ENCODE measurements at regions not wholly inside any gene's neighbourhood (a gene's known extent, or its start where the extent isn't known, plus 50 kb on each side); places are given as distances from the start of the nearest gene placed in this dataset.

GRCh38 chr2:12637754-12638153 lies 79.0 kb upstream of the TRIB2 start:
- no peak for DNase-seq (ENCODE audit: low spot score)
- H3K27ac ChIP-seq: no peak overlapping the region
- no peaks in the 10 kb centered on the region for H3K36me3 ChIP-seq
- H3K9me3 ChIP-seq: no peaks in the 10 kb centered on the region
- H3K4me1 ChIP-seq (replicated peaks): no peaks in the 10 kb centered on the region
- no peak overlapping the region for H3K4me3 ChIP-seq
- no peaks in the 10 kb centered on the region for H3K27me3 ChIP-seq (replicated peaks; ENCODE audit: insufficient read depth)
- TF ChIP-seq POLR2AphosphoS5 (IDR thresholded peaks at IDR 0.05) (no peak), CTCF (IDR thresholded peaks at IDR 0.05) (no peak), POLR2A (IDR thresholded peaks at IDR 0.05) (no peak)
- intact Hi-C loops (cut with DNase I): no loop called here
- WGBS: 100% methylated on average over 1 of the region's 1 CpG

GRCh38 chr2:12641441-12641840 lies 75.3 kb upstream of the TRIB2 start:
- Histone ChIP-seq H3K27ac (no peak overlapping the region), H3K4me1 (replicated peaks) (no peaks in the 10 kb centered on the region), H3K36me3 (no peaks in the 10 kb centered on the region), H3K9me3 (no peaks in the 10 kb centered on the region), H3K4me3 (no peak overlapping the region), H3K27me3 (replicated peaks; ENCODE audit: insufficient read depth) (no peaks in the 10 kb centered on the region)
- intact Hi-C loops (cut with DNase I): no loop called here
- WGBS: 63% methylated on average over 1 of the region's 1 CpG
- TF ChIP-seq POLR2A (IDR thresholded peaks at IDR 0.05) (no peak), CTCF (IDR thresholded peaks at IDR 0.05) (no peak), POLR2AphosphoS5 (IDR thresholded peaks at IDR 0.05) (no peak)
- DNase-seq (ENCODE audit: low spot score): no peak

GRCh38 chr2:12642332-12642731 lies 74.4 kb upstream of the TRIB2 start:
- TF ChIP-seq POLR2AphosphoS5 (IDR thresholded peaks at IDR 0.05) (no peak), CTCF (IDR thresholded peaks at IDR 0.05) (no peak), POLR2A (IDR thresholded peaks at IDR 0.05) (no peak)
- H3K4me1 ChIP-seq (replicated peaks): no peaks in the 10 kb centered on the region
- no peak overlapping the region for H3K27ac ChIP-seq
- H3K4me3 ChIP-seq: no peak overlapping the region
- no peaks in the 10 kb centered on the region for H3K9me3 ChIP-seq
- H3K27me3 ChIP-seq (replicated peaks; ENCODE audit: insufficient read depth): no peaks in the 10 kb centered on the region
- intact Hi-C loops (cut with DNase I): no loop called here
- H3K36me3 ChIP-seq: no peaks in the 10 kb centered on the region
- DNase-seq (ENCODE audit: low spot score): no peak
- WGBS: 38% methylated on average over 7 of the region's 7 CpGs

- Histone ChIP-seq H3K9me3 (no peaks in the 10 kb centered on the region), H3K27me3 (replicated peaks; ENCODE audit: insufficient read depth) (no peaks in the 10 kb centered on the region), H3K4me1 (replicated peaks) (no peaks in the 10 kb centered on the region), H3K4me3 (no peak overlapping the region), H3K27ac (no peak overlapping the region), H3K36me3 (no peaks in the 10 kb centered on the region)
- DNase-seq (ENCODE audit: low spot score): no peak
- 76% methylated on average over 5 of the region's 5 CpGs for WGBS
- TF ChIP-seq CTCF (IDR thresholded peaks at IDR 0.05) (no peak), POLR2AphosphoS5 (IDR thresholded peaks at IDR 0.05) (no peak), POLR2A (IDR thresholded peaks at IDR 0.05) (no peak)
- intact Hi-C loops (cut with DNase I): no loop called here
These were observed 73.9 kb upstream of the TRIB2 start for GRCh38 chr2:12642859-12643258.

GRCh38 chr2:12649602-12650400 lies 66.9 kb upstream of the TRIB2 start:
- intact Hi-C loops (cut with DNase I): no loop called here
- no peak for DNase-seq (ENCODE audit: low spot score)
- no peaks in the 10 kb centered on the region for H3K27me3 ChIP-seq (replicated peaks; ENCODE audit: insufficient read depth)
- H3K27ac ChIP-seq: no peak overlapping the region
- H3K36me3 ChIP-seq: no peaks in the 10 kb centered on the region
- TF ChIP-seq POLR2AphosphoS5 (IDR thresholded peaks at IDR 0.05) (no peak), CTCF (IDR thresholded peaks at IDR 0.05) (no peak), POLR2A (IDR thresholded peaks at IDR 0.05) (no peak)
- no peaks in the 10 kb centered on the region for H3K4me1 ChIP-seq (replicated peaks)
- WGBS: 67% methylated on average over 10 of the region's 10 CpGs
- no peak overlapping the region for H3K4me3 ChIP-seq
- H3K9me3 ChIP-seq: no peaks in the 10 kb centered on the region
